HG03066 (cell line): ENCODE measurements at regions not wholly inside any gene's neighbourhood (a gene's known extent, or its start where the extent isn't known, plus 50 kb on each side); places are given as distances from the start of the nearest gene placed in this dataset.
"Not testable (repeated sequence)": the region's sequence is repeated elsewhere in the genome, so short reads cannot be mapped to it uniquely, and the experiment has no call there.

Source experiments
- ATAC-seq: cut with Tn5 transposase; IDR thresholded peaks from one replicate; pipeline ENCODE4 v1.9.1; 2021; ENCODE audit warnings: low read depth; ENCODE audit not compliant: unreplicated experiment

GRCh38 chr2:52526735-52527134 lies 1240.9 kb upstream of the CHAC2 start:
- no peak for ATAC-seq

DNA sequence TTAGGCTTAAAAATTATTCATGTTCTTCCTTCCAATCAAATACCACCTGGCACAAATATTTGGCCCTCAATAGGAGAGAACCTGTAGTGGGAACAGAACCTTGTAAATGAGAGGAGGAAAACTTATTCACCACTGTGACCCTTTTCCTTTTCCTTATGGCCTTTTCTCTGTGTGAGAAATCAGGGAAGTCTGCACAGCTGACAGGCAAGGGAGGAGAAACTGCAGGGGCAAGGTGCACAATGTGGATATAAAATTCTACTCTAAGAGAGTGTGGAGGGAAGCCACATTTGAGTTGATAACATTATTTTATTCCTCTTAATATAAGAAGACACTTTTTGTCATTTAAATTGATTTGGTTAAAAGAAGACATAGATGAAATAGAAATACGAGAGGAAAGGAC lies 1247.0 kb upstream of the CHAC2 start:
- ATAC-seq, result no peak

- no peak for ATAC-seq
Observed at GRCh38 chr2:52518678-52519077, 1248.9 kb upstream of the CHAC2 start.

DNA sequence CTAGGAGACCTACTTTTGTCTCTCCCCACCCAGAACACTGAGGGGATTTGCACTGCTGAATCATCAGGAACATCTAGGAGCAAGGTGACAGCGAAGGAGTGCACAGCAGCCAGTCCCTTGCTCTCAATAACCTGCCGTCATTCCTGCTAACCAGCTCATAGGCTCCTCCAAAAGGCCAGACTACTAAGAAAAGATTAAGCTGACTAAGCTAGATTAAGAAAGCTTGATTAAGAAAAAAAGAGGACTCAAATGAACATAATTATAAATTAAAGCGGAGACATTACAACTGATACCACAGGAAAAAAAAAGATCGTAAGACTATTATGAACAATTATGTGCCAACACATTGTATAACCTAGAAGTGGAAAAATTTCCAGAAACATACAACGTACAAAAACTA lies 1254.8 kb upstream of the CHAC2 start:
- no peak for ATAC-seq

GRCh38 chr2:52510432-52510831 lies 1257.2 kb upstream of the CHAC2 start:
- no peak for ATAC-seq

GRCh38 chr2:52502476-52502860 lies 1265.1 kb upstream of the CHAC2 start:
- ATAC-seq, result no peak

DNA sequence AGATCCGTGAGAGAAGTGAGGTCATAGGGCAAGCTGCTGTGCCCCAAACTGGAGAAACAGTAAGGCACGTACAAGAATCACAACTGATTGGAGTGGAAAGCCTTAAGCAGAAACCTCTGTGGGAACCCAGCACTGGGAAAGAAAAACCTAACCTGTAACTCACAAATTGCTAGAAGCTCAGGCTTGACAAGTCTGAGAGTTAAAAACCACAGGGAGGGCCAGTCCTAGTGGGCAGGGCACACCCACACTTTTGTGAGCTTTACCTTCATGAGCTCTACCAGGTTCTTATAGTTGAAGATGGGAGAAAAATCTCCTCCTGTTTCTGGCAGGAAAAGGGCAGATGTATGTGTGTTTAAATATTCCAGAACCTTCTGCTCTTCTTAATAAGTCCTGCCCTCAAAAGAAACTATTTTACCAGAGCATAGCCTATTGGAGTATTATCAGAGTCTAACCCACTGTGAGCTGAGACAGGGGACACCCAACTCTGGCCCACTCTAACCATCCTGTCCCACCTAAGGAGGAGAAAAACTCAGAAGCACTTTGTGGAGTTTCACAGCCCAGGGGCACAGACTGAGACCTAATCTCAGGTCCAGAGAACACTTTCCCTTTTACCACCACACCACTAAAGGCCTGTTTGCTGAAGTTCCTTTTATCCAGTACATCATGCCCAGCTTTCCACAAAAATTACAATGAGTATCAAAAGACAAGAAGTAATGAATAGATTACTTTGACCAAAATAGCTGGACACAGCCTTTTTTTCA lies 1265.7 kb upstream of the CHAC2 start:
- ATAC-seq, result no peak

DNA sequence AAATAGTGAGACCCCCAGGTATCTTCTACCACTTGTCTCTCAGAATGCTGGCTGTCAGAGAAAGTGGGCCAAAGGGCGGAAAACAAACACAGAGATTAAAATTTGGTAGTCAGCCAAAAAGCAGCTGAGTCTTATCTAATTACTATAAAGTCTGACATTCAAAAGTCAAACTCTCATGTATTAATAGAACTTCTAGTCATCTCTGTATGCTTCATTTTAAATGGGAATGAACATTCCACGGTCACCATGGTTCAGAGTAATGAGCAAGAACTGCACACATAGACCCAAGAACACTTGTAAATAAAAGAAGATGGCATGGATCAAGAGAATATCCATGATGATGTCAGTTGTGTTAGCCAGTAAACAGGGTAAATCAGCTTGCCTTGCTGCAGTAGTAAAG lies 1267.0 kb upstream of the CHAC2 start:
- ATAC-seq, result no peak

DNA sequence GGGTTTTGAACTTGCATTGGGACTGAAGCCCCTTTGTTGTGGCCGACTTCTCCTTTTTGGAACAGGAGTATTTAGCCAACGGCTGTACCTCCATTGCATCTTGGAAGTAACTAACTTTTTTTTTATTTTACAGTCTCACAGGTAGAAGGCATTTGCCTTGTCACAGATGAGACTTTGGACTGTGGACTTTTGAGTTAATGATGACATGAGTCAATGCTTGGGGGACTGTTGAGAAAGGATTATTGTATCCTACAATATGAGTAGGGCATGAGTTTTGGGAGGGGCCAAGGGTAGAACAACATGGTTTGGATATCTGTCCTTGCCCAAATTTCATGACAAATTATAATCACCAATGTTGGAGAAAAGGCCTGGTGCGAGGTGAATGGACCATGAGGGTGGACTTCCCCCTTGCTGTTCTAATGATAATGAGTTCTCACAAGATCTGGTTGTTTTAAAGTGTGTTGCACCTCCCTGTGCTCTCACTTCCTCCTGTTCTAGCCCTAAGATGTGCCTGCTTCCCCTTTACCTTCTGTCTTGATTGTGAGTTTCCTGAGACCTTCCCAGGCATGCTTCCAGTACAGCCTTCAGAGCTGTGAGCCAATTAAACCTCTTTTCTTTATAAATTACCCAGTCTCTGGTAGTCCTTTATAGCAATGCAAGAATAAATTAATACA lies 1269.4 kb upstream of the CHAC2 start:
- no peak for ATAC-seq

- no peak for ATAC-seq
Observed at GRCh38 chr2:52495816-52496215, 1271.8 kb upstream of the CHAC2 start.

GRCh38 chr2:52477166-52477565 lies 1290.4 kb upstream of the CHAC2 start:
- ATAC-seq, result no peak

- no peak for ATAC-seq
Observed at GRCh38 chr2:52475590-52475989, 1292.0 kb upstream of the CHAC2 start.

DNA sequence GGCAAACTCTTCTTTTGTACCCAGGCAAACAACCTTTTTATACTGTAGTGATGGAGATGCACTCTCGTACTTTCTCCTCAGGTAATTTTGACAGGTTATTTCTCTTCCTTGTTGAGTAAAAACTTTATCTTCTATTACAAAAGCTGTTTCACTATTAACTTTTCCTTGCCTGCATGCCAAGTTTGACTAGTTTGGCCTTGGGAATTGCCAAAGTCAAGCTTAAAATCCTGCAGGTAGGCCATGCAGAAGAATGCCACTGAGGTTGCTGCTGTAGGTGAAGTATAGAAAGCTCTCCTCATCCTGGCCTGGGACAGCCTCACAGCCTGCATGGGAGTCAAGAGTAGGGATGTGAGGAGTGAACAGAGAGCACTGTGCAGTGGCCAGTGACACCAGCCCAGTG lies 1293.5 kb upstream of the CHAC2 start:
- no peak for ATAC-seq

DNA sequence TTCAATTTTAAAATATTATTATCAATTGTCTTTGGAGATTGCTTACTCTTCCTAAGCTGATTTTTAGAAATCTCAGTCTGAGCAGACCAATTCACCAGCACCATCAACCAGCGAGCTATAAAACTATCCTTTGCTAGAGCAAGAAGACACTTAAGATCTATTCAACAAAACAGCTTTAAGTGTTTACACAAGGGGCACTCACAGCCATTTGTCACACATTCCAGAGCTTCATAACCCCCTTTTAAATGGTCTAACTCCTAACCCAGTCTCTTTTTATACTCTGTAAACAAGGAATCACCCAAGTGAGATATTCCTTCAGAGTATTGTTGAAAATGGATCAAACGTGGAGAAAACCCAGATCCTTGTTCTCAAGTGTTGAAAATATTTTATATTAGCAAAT lies 1294.1 kb upstream of the CHAC2 start:
- no peak for ATAC-seq

DNA sequence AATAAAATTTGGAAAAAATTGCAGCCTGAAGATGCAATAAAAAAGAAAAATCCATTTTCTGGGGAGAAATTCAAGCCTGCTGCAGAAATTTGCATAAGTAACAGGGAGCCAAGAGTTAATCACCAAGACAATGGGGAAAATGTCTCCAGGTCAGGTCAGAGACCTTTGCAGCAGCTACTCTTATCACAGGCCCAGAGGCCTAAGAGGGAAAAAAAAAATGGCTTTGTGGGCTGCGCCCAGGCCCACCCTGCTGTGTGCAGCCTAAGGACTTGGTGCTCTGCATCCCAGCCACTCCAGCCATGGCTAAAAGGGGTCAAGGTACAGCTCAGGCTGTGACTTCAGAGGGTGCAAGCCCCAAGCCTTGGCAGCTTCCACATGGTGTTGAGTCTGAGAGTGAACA lies 1297.1 kb upstream of the CHAC2 start:
- ATAC-seq, result not testable (repeated sequence)

DNA sequence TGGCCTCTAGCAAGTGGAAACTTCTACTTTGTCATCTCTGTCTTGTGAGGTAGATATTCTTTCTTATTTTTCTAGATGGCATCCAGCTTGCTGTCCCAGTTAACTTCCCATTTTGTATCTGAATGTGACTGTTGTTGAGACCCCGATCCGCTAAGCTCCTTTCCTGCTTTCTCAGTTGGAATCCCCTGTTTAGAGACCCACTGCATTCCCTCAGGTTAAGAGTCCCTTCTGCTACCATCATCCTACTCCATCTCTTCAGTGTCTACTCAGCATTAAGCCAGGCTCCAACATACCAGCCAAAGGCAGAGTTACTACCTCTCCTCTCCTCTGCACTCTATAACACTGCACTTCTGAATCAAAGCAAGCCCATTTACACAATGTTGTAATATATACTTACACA lies 1300.4 kb upstream of the CHAC2 start:
- ATAC-seq, result no peak

- ATAC-seq, result no peak
Observed at GRCh38 chr2:52465287-52465686, 1302.3 kb upstream of the CHAC2 start.

GRCh38 chr2:52463457-52463856 lies 1304.1 kb upstream of the CHAC2 start:
- no peak for ATAC-seq

GRCh38 chr2:52456561-52457377 lies 1310.8 kb upstream of the CHAC2 start:
- ATAC-seq, result no peak

- no peak for ATAC-seq
Observed at GRCh38 chr2:52454962-52455361, 1312.6 kb upstream of the CHAC2 start.

GRCh38 chr2:52452201-52452600 lies 1315.4 kb upstream of the CHAC2 start:
- no peak for ATAC-seq

DNA sequence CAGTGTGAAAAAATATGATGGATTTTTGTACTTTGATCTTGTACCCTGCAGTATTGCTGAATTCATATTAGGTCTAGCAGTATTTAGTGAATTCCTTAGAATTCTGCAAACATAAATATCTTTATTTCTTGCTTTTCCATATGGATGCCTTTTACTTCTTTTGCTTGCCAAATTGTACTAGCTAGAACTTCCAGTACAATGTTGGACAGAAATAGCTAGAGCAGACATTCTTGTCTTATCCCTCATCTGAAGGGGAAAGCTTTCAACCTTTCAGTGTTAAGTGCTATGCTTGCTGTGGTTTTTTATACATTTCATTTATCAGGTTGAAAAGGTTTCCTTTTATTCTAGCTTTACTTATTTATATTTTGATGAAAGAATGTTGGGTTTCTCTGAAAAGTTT lies 1321.9 kb upstream of the CHAC2 start:
- no peak for ATAC-seq
